HEK293T (cell line): ENCODE measurements at regions not wholly inside any gene's neighbourhood (a gene's known extent, or its start where the extent isn't known, plus 50 kb on each side); places are given as distances from the start of the nearest gene placed in this dataset.

ENCODE experiments used
- CTCF ChIA-PET: fragments of 350-600 bp; formaldehyde crosslinking; extraction: SDS; loops from one replicate; lab custom pipeline; 2021; ENCODE audit warnings: antibody characterized with exemption, inconsistent platforms; lab: Yijun Ruan, JAX
- POLR2A ChIA-PET: fragments of 350-600 bp; formaldehyde crosslinking; extraction: SDS; loops from one replicate; lab custom pipeline; 2020; ENCODE audit warnings: antibody characterized with exemption, inconsistent platforms; lab: Yijun Ruan, JAX
- DNase-seq: peaks from one replicate; pipeline ENCODE4 v3.0.0; 2012; ENCODE audit warnings: mixed read lengths; ENCODE audit errors: extremely low spot score
- ARNT ChIP-seq: fragments of 450-650 bp; IDR thresholded peaks from 2 replicates; pipeline ENCODE4 v1.6.1; 2017; ENCODE audit warnings: mild to moderate bottlenecking
- BHLHE40 ChIP-seq: fragments of 450-650 bp; IDR thresholded peaks from 2 replicates; pipeline ENCODE4 v1.6.1; 2016; ENCODE audit warnings: mild to moderate bottlenecking, moderate library complexity, borderline replicate concordance
- CTBP1 ChIP-seq: fragments of 450-650 bp; IDR thresholded peaks from 2 replicates; pipeline ENCODE4 v1.6.1; 2016; ENCODE audit warnings: borderline replicate concordance
- ELF4 ChIP-seq: fragments of 450-650 bp; IDR thresholded peaks from 2 replicates; pipeline ENCODE4 v1.6.1; 2017; ENCODE audit warnings: antibody characterized with exemption
- FOXA1 ChIP-seq: fragments of 450-650 bp; IDR thresholded peaks from 2 replicates; pipeline ENCODE4 v1.6.1; 2016; ENCODE audit warnings: mild to moderate bottlenecking
- FOXK2 ChIP-seq: fragments of 450-650 bp; IDR thresholded peaks from 2 replicates; pipeline ENCODE4 v1.6.1; 2016; ENCODE audit warnings: mild to moderate bottlenecking
- FOXM1 ChIP-seq: fragments of 450-650 bp; IDR thresholded peaks from 2 replicates; pipeline ENCODE4 v1.6.1; 2017; ENCODE audit warnings: mild to moderate bottlenecking, borderline replicate concordance
- HDGF ChIP-seq: fragments of 450-650 bp; IDR thresholded peaks from 2 replicates; pipeline ENCODE4 v1.6.1; 2017; ENCODE audit warnings: antibody characterized with exemption, borderline replicate concordance
- L3MBTL2 ChIP-seq: fragments of 450-650 bp; conservative IDR thresholded peaks from 2 replicates; pipeline ENCODE4 v1.6.1; 2016; ENCODE audit warnings: mild to moderate bottlenecking
- LEF1 ChIP-seq: fragments of 450-650 bp; IDR thresholded peaks from 2 replicates; pipeline ENCODE4 v1.6.1; 2017; ENCODE audit warnings: mild to moderate bottlenecking, borderline replicate concordance
- NFRKB ChIP-seq: fragments of 450-650 bp; IDR thresholded peaks from 2 replicates; pipeline ENCODE4 v1.6.1; 2016; ENCODE audit warnings: mild to moderate bottlenecking, moderate library complexity
- SP1 ChIP-seq: fragments of 450-650 bp; IDR thresholded peaks from 2 replicates; pipeline ENCODE4 v1.6.1; 2017
- SUZ12 ChIP-seq: fragments of 450-650 bp; IDR thresholded peaks from 2 replicates; pipeline ENCODE4 v1.6.1; 2016; ENCODE audit warnings: mild to moderate bottlenecking
- TARDBP ChIP-seq: fragments of 450-650 bp; IDR thresholded peaks from 2 replicates; pipeline ENCODE4 v1.6.1; 2016
- ZNF384 ChIP-seq: fragments of 450-650 bp; IDR thresholded peaks from 2 replicates; pipeline ENCODE4 v1.6.1; 2016
- TF ChIP-seq, protein P1 (sequence below): fragments of 450-650 bp; IDR thresholded peaks from 2 replicates; pipeline ENCODE4 v1.6.1; 2016

DNA sequence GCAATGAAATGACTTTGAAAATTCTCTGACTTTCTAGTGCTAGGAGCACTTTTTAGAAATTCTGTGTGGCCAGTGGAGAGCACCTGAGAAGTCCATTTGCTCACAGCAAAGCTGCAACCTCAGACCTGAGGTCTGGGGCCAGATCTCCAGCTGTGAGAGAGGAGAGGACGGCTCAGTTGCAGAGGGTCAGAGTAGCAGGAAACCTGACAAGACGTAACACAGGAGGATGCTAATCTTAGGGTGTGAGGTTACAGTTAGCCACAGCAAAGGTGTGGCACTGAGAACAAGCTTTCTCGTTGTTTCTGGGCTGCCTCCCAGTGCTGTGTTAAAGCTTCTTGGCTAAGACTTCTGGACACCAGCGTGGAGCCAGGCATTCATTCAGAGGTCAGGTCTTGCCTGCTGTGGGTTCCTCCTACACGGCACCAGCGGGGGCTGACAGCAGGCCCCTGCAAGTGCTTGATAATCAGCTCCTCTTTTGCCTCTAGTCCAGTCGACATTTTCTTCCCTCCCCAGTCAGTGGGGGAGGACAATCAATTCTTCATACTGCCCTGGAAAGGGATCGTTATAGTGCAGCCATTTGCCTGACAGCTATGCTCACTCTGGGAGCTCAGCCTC is 435.4 kb upstream of the DPP6 start:
- TF ChIP-seq HDGF, result no peak
- no peak for TF ChIP-seq ELF4
- no peak for TF ChIP-seq FOXA1
- no peak for TF ChIP-seq TARDBP
- TF ChIP-seq LEF1, result no peak
- TF ChIP-seq CTBP1, result no peak
- TF ChIP-seq ARNT, result no peak
- DNase-seq, result no peak
- ChIA-PET POLR2A (no interaction called here), CTCF (no interaction called here)

DNA sequence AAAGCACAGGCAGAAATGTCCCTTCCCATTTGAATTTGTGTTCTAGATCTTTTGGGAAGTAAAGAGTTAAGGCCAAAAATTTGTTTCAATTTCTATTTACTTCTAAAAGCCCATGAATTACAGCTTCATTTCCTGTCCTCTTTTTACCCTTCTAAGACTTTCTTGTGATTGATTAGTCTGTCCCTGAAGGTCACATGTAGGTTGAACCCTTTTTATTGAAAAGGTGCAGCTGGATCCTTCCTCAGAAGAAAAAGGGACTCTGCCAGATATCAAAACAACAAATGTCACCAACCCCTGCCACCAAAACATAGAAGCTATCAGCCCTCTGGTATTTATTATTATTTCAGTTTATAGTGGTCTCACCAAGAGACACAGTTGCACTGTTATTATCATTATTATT is 424.9 kb upstream of the DPP6 start:
- CTCF ChIA-PET, result no interaction called here
- TF ChIP-seq FOXM1, result no peak
- no peak for TF ChIP-seq ARNT
- no peak for TF ChIP-seq ELF4
- no peak for TF ChIP-seq HDGF
- no peak for TF ChIP-seq L3MBTL2
- no peak for TF ChIP-seq NFRKB
- TF ChIP-seq, protein P1, sequence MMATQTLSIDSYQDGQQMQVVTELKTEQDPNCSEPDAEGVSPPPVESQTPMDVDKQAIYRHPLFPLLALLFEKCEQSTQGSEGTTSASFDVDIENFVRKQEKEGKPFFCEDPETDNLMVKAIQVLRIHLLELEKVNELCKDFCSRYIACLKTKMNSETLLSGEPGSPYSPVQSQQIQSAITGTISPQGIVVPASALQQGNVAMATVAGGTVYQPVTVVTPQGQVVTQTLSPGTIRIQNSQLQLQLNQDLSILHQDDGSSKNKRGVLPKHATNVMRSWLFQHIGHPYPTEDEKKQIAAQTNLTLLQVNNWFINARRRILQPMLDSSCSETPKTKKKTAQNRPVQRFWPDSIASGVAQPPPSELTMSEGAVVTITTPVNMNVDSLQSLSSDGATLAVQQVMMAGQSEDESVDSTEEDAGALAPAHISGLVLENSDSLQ, result no peak
- TF ChIP-seq CTBP1, result no peak
- no peak for TF ChIP-seq FOXA1
- TF ChIP-seq SUZ12, result no peak
- TF ChIP-seq ZNF384, result no peak
- POLR2A ChIA-PET, result no interaction called here
- no peak for DNase-seq

DNA sequence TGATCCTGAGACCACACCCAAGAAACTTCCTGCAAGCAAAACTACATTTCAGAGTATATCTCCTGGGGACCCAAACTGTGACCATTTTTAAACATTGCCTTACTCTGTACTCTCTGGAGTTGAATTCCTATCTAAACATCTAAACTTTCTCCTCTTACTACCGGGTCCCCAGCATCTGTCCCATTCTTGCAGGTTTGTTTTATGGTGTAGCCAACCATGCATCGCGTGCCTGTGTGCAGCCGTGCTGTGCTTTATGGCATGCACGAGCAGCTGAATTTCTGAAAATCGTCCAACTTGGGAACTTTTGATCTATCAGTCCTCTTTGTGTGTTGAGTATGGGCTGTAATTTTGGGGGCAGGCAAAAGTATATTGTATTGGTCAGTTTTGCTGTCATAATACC is 423.8 kb upstream of the DPP6 start:
- ChIA-PET CTCF (no interaction called here), POLR2A (no interaction called here)
- DNase-seq, result no peak
- TF ChIP-seq L3MBTL2 (no peak), FOXK2 (no peak), SP1 (no peak), ELF4 (no peak), LEF1 (no peak), FOXA1 (no peak), CTBP1 (no peak), ARNT (no peak), NFRKB (no peak), HDGF (no peak), FOXM1 (no peak), SUZ12 (no peak), BHLHE40 (no peak), TARDBP (no peak), ZNF384 (no peak)
- TF ChIP-seq, protein P1, result no peak

DNA sequence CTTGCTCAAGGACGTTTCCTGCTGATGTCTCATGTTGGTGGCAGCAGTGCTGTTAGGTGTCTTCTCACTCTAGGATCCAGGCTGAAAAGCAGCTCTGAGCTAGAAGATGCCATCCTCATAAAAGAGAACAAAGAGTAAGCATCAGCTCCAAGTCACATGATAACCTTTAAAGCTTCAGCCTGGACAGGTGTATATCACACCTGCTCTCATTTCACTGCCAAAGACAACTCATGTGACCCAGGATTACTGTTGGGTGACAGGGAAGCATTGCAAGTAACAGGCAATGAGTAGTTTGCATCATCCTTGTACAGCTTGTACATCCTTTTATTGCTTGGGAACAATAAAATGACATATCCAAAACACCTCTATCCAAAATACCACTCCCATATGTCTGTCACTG is 423.4 kb upstream of the DPP6 start:
- CTCF ChIA-PET, result no interaction called here
- POLR2A ChIA-PET, result no interaction called here
- DNase-seq, result no peak
- TF ChIP-seq TARDBP (no peak), FOXM1 (no peak), CTBP1 (no peak), HDGF (no peak), NFRKB (no peak), BHLHE40 (no peak), LEF1 (no peak), SP1 (no peak), ZNF384 (no peak), ELF4 (no peak), ARNT (no peak), L3MBTL2 (no peak), SUZ12 (no peak), FOXK2 (no peak), FOXA1 (no peak)
- TF ChIP-seq, protein P1, result no peak

DNA sequence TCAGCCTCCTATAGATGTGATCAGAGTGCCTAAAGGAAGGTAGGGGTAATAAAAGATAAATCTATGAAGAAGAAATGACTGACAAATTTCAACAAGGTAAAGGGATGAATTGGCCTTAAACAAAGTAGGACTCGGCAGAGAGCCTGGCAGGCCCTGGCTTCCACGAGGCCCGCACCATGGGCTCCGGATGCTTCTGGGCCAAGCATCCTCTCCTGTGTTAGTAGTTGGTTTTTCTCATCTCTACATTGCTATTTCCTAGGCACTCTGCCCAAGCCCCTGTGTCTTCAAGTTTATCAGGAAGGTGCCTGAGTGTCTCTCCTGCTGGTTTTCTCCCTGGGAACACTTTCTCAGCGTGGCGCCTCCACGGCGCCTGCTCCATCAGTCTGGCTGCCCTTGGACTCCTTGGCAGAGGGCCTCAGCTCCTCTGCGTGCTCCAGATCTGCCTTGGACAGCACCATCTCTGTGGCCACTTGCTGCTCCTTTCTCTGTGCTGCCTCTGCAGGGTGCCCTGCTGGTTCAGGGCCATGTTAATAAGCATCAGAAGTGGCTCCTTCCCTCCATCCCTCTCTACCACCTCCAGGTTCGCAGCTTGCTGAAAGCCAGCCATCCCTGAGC is 413.3 kb upstream of the DPP6 start:
- POLR2A ChIA-PET, result no interaction called here
- CTCF ChIA-PET, result no interaction called here
- no peak for DNase-seq
- TF ChIP-seq TARDBP (no peak), FOXA1 (no peak), L3MBTL2 (no peak), ZNF384 (no peak), BHLHE40 (no peak), HDGF (no peak), CTBP1 (no peak)
- TF ChIP-seq, protein P1, result no peak

DNA sequence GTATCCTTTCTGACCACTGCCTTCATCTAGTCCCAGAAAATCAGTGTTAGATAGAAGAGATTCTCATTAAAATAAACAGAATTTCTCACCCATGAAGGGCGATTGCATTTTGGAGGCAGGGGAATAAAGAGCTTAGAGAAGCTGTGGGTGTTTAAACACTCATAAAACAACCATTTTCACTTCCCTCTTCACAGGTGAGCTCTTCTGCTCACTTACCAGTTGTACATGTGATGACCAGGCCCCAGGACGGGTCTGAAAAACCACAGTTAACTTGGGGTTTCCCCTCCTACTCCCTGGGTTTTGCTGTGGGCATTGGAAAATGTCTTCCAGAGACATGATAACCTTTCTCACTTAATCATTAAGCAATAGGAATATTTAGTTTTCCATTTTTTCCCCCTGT is 411.6 kb upstream of the DPP6 start:
- DNase-seq, result no peak
- POLR2A ChIA-PET, result no interaction called here
- CTCF ChIA-PET, result no interaction called here
- TF ChIP-seq ZNF384, result no peak
